ENCODE measurements at regions not wholly inside any gene's neighbourhood (a gene's known extent, or its start where the extent isn't known, plus 50 kb on each side); places are given as distances from the start of the nearest gene placed in this dataset.

DNA sequence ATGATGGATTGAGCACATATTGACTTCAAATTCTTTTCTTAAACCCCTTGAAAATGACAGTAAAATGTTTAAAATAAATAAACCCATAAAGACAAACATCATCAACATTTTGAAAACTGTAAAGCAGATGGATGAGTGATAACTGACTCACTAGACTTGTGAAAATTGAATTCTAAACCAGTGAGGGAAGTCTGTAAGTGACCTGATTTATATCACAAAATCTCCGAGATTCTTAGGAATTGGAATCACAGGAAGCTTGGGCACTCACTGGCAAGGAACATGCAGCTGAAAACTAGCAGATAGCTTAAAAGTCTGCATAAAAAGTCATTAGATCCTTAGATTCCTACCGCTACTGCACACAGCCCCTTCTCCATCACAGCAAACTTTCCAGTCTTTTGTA lies 51.3 kb upstream of the TSC22D1 start:
- Histone ChIP-seq H3K4me1 (ENCODE audit: low read length) (no peaks in the 10 kb centered on the region), H3K27ac (ENCODE audit: low read length) (no peak overlapping the region), H3K27me3 (ENCODE audit: low read depth, low read length) (peaks cover 15% of the 10 kb centered on the region), H3K4me2 (ENCODE audit: low read length) (no peak overlapping the region), H2AFZ (ENCODE audit: low read depth, low read length) (no peak overlapping the region), H3K79me2 (ENCODE audit: low read length) (no peaks in the 10 kb centered on the region), H3K9me3 (ENCODE audit: insufficient read depth, low read length) (no peaks in the 10 kb centered on the region), H3K36me3 (replicated peaks; ENCODE audit: low read depth, low read length) (no peaks in the 10 kb centered on the region), H3K9ac (ENCODE audit: low read length) (no peak overlapping the region), H4K20me1 (ENCODE audit: insufficient read depth, low read length) (no peaks in the 10 kb centered on the region), H3K4me3 (ENCODE audit: low read length) (no peak overlapping the region)
- TF ChIP-seq EZH2phosphoT487 (IDR thresholded peaks at IDR 0.05; ENCODE audit: low read depth): no peak
- TF ChIP-seq, protein P1, sequence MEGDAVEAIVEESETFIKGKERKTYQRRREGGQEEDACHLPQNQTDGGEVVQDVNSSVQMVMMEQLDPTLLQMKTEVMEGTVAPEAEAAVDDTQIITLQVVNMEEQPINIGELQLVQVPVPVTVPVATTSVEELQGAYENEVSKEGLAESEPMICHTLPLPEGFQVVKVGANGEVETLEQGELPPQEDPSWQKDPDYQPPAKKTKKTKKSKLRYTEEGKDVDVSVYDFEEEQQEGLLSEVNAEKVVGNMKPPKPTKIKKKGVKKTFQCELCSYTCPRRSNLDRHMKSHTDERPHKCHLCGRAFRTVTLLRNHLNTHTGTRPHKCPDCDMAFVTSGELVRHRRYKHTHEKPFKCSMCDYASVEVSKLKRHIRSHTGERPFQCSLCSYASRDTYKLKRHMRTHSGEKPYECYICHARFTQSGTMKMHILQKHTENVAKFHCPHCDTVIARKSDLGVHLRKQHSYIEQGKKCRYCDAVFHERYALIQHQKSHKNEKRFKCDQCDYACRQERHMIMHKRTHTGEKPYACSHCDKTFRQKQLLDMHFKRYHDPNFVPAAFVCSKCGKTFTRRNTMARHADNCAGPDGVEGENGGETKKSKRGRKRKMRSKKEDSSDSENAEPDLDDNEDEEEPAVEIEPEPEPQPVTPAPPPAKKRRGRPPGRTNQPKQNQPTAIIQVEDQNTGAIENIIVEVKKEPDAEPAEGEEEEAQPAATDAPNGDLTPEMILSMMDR (IDR thresholded peaks at IDR 0.05; ENCODE audit: low read depth, low read length): no peak

DNA sequence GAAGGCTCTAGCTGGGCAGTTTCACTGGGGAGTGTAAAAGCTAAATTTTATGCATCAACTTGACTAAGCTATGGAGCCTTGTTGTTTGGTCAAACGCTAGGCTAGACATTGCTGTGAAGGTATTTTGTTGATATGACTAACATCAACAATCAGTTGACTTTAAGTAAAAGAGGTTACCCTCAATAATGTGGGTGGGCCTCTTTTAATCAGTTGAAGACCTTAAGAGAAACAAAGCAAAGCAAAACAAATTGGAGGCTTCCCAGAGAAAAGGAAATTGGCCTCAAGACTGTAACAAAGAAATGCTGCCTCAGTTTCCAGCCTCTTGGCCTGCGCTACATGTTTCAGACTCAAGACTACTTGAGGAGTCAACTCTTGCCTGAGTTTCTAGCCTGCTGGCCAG lies 50.0 kb upstream of the TSC22D1 start:
- Histone ChIP-seq H3K27ac (ENCODE audit: low read length) (no peak overlapping the region), H3K4me1 (ENCODE audit: low read length) (no peaks in the 10 kb centered on the region), H3K27me3 (ENCODE audit: low read depth, low read length) (peaks cover 22% of the 10 kb centered on the region), H3K9me3 (ENCODE audit: insufficient read depth, low read length) (no peaks in the 10 kb centered on the region), H3K4me2 (ENCODE audit: low read length) (no peak overlapping the region), H3K79me2 (ENCODE audit: low read length) (no peaks in the 10 kb centered on the region), H3K9ac (ENCODE audit: low read length) (no peak overlapping the region), H3K36me3 (replicated peaks; ENCODE audit: low read depth, low read length) (no peaks in the 10 kb centered on the region), H4K20me1 (ENCODE audit: insufficient read depth, low read length) (no peaks in the 10 kb centered on the region), H3K4me3 (ENCODE audit: low read length) (no peak overlapping the region), H2AFZ (ENCODE audit: low read depth, low read length) (no peak overlapping the region)
- no peak for TF ChIP-seq EZH2phosphoT487 (IDR thresholded peaks at IDR 0.05; ENCODE audit: low read depth)
- TF ChIP-seq, protein P1 (IDR thresholded peaks at IDR 0.05; ENCODE audit: low read depth, low read length): no peak
